GM18861 (cell line): ENCODE measurements at regions not wholly inside any gene's neighbourhood (a gene's known extent, or its start where the extent isn't known, plus 50 kb on each side); places are given as distances from the start of the nearest gene placed in this dataset.

Source experiments
- ATAC-seq: cut with Tn5 transposase; IDR thresholded peaks from one replicate; pipeline ENCODE4 v1.9.1; 2021; ENCODE audit not compliant: unreplicated experiment

- no peak for ATAC-seq
These were observed 231.8 kb downstream of the PIK3R1 start for GRCh38 chr5:68447136-68447929.

GRCh38 chr5:68449380-68449779 is 233.8 kb downstream of the PIK3R1 start:
- ATAC-seq: no peak

- ATAC-seq: no peak
These were observed 234.8 kb downstream of the PIK3R1 start for GRCh38 chr5:68450245-68450852.

- no peak for ATAC-seq
These were observed 236.7 kb downstream of the PIK3R1 start for GRCh38 chr5:68452286-68452685.

GRCh38 chr5:68454172-68454571 is 238.6 kb downstream of the PIK3R1 start:
- no peak for ATAC-seq

GRCh38 chr5:68454766-68455165 is 239.2 kb downstream of the PIK3R1 start:
- no peak for ATAC-seq

GRCh38 chr5:68455216-68455615 is 239.7 kb downstream of the PIK3R1 start:
- ATAC-seq: no peak

- no peak for ATAC-seq
These were observed 241.2 kb downstream of the PIK3R1 start for GRCh38 chr5:68456756-68457217.

- ATAC-seq: no peak
These were observed 241.7 kb downstream of the PIK3R1 start for GRCh38 chr5:68457285-68457684.

- no peak for ATAC-seq
These were observed 243.0 kb downstream of the PIK3R1 start for GRCh38 chr5:68458416-68459021.

GRCh38 chr5:68459093-68459809 is 243.7 kb downstream of the PIK3R1 start:
- ATAC-seq: no peak

- ATAC-seq: no peak
These were observed 244.2 kb downstream of the PIK3R1 start for GRCh38 chr5:68459810-68460139.

- peak; percentile 68 for ATAC-seq
These were observed 244.7 kb downstream of the PIK3R1 start for GRCh38 chr5:68460147-68460798.

GRCh38 chr5:68463606-68464005 is 248.1 kb downstream of the PIK3R1 start:
- no peak for ATAC-seq

- ATAC-seq: no peak
These were observed 248.9 kb downstream of the PIK3R1 start for GRCh38 chr5:68464424-68464823.

GRCh38 chr5:68465133-68465532 is 249.6 kb downstream of the PIK3R1 start:
- ATAC-seq: no peak

GRCh38 chr5:68465934-68466551 is 250.5 kb downstream of the PIK3R1 start:
- no peak for ATAC-seq

- ATAC-seq: no peak
These were observed 251.7 kb downstream of the PIK3R1 start for GRCh38 chr5:68467208-68467607.

- ATAC-seq: no peak
These were observed 252.2 kb downstream of the PIK3R1 start for GRCh38 chr5:68467794-68468193.

GRCh38 chr5:68468322-68468721 is 252.8 kb downstream of the PIK3R1 start:
- ATAC-seq: no peak
